Right atrium auricular region (tissue), 2 donors: ENCODE measurements at regions not wholly inside any gene's neighbourhood (a gene's known extent, or its start where the extent isn't known, plus 50 kb on each side); places are given as distances from the start of the nearest gene placed in this dataset.
A peak's percentile ranks its signal among the peaks of the same experiment; 100 is the strongest.
"Not testable (repeated sequence)": the region's sequence is repeated elsewhere in the genome, so short reads cannot be mapped to it uniquely, and the experiment has no call there.

ENCODE experiments used
- DNase-seq: peaks from one replicate; pipeline ENCODE4 v3.0.0-alpha.2; 2019; ENCODE audit warnings: low spot score
- H3K27ac ChIP-seq, 2 donors: fragments of 200-600 bp; sonication (generic); 1 replicate in 1 of 2; 2 replicates in 1 of 2; pipeline ENCODE4 v1.5.1; 2016 to 2019
- H3K27me3 ChIP-seq, 2 donors: fragments of 200-600 bp; sonication (generic); one replicate each; pipeline versions ENCODE4 v1.5.1 to v1.6.0; 2017 to 2019
- H3K36me3 ChIP-seq: fragments of 200-600 bp; sonication (generic); one replicate; pipeline ENCODE4 v1.5.1; 2016
- H3K4me1 ChIP-seq, 2 donors: fragments of 200-600 bp; sonication (generic); one replicate each; pipeline versions ENCODE4 v1.5.1 to v1.6.0; 2017 to 2019
- H3K4me3 ChIP-seq, 2 donors: fragments of 200-600 bp; sonication (generic); 1 replicate in 1 of 2; 2 replicates in 1 of 2; pipeline ENCODE4 v1.5.1; 2017 to 2019; ENCODE audit warnings: mild to moderate bottlenecking in 1 of 2, moderate library complexity in 1 of 2
- H3K9me3 ChIP-seq, 2 donors: fragments of 200-600 bp; sonication (generic); one replicate each; pipeline ENCODE4 v1.5.1; 2019
- TF ChIP-seq, protein P1 (sequence below), 2 donors: fragments of 200-600 bp; sonication (generic); IDR thresholded peaks; one replicate each; pipeline ENCODE4 v1.5.1; 2019; ENCODE audit warnings: antibody characterized with exemption in 2 of 2

DNA sequence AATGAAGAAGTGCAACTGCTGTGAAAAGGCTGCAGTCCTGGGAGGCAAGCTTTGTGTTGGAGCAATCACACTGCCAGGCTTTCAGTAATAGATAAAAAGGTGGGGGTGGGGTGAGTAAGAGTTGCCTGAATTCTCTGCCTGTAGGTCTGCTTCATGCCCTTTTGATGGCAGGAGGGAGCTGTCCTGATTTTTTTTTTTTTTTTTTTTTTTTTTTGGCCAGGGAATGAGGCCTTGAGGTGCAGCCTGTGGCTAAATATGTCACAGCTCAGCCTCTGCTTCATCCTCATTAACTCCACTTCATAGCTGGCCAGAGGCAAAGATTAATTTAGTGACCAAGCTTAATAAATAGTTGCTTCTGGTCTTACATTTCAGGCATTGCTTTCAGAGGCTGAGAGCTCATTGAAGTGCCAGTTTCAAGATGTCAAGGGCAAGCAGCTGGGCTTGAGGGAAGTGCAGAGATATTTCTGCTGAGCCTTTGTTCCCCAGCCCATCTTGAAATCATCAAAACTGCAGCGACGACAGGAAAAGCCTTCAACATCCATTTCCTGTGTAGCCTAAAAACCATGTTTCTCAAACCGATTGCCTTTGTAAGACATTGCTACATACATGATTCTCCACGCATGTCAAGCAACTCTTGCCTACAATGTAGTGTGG is 134.7 kb downstream of the MACIR start:
- H3K27ac ChIP-seq = peak overlapping the region in 1 of 2 donors; percentile 15
- DNase-seq = no peak
- H3K4me1 ChIP-seq = peaks cover 0 to 13% of the 10 kb centered on the region in 2 donors
- TF ChIP-seq, protein P1, sequence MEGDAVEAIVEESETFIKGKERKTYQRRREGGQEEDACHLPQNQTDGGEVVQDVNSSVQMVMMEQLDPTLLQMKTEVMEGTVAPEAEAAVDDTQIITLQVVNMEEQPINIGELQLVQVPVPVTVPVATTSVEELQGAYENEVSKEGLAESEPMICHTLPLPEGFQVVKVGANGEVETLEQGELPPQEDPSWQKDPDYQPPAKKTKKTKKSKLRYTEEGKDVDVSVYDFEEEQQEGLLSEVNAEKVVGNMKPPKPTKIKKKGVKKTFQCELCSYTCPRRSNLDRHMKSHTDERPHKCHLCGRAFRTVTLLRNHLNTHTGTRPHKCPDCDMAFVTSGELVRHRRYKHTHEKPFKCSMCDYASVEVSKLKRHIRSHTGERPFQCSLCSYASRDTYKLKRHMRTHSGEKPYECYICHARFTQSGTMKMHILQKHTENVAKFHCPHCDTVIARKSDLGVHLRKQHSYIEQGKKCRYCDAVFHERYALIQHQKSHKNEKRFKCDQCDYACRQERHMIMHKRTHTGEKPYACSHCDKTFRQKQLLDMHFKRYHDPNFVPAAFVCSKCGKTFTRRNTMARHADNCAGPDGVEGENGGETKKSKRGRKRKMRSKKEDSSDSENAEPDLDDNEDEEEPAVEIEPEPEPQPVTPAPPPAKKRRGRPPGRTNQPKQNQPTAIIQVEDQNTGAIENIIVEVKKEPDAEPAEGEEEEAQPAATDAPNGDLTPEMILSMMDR (IDR thresholded peaks at IDR 0.05) = no peak
- no peaks in the 10 kb centered on the region for H3K36me3 ChIP-seq
- H3K9me3 ChIP-seq = no peaks in the 10 kb centered on the region
- no peaks in the 10 kb centered on the region for H3K27me3 ChIP-seq
- H3K4me3 ChIP-seq = no peak overlapping the region

DNA sequence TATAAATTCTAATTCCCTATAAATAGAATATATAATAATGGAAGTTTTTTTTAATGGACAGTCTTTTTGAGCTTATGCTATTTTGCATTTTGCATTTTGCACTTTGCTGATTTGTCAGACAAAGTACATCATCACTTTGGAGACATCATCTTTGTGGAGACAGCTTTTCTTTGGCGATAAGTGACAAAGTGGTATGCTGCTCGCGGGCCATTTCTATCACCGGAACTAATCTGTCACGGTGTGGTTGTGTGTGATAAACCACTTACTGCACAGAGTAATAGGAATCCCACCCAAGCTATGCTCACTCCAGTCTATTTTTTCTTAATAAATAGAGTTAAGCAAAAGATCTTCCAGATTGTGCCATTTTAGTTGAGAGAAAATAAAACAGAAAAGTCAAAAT is 133.1 kb downstream of the MACIR start:
- no peaks in the 10 kb centered on the region for H3K36me3 ChIP-seq
- no peak overlapping the region for H3K4me3 ChIP-seq
- no peaks in the 10 kb centered on the region for H3K27me3 ChIP-seq
- no peaks in the 10 kb centered on the region for H3K9me3 ChIP-seq
- peaks cover 0 to 13% of the 10 kb centered on the region in 2 donors for H3K4me1 ChIP-seq
- TF ChIP-seq, protein P1 (IDR thresholded peaks at IDR 0.05) = no peak
- H3K27ac ChIP-seq = no peak overlapping the region
- no peak for DNase-seq

DNA sequence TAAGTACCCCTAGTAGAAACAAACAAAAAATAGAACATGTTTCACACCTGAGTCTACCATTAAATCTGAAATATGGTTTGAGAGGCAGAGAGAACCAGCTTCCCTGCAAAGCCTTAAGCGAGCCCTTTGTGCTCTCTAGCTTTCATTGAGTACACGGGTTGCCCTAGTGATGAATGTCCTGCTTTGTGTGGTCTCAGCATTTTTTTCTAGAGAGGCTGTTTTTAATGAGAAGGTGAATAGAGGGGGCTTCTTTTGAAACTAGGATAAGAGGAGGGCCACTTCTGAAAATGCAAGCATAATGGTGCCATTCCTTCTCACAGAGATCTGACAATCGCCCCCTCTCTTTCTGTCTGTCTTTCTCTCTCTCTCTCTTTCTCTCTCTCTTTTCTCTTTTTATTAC is 131.3 kb downstream of the MACIR start:
- Histone ChIP-seq H3K9me3 (no peaks in the 10 kb centered on the region), H3K27ac (no peak overlapping the region), H3K4me1 (peaks cover 0 to 13% of the 10 kb centered on the region in 2 donors), H3K27me3 (no peaks in the 10 kb centered on the region), H3K4me3 (no peak overlapping the region), H3K36me3 (no peaks in the 10 kb centered on the region)
- DNase-seq = no peak
- TF ChIP-seq, protein P1 (IDR thresholded peaks at IDR 0.05) = no peak

DNA sequence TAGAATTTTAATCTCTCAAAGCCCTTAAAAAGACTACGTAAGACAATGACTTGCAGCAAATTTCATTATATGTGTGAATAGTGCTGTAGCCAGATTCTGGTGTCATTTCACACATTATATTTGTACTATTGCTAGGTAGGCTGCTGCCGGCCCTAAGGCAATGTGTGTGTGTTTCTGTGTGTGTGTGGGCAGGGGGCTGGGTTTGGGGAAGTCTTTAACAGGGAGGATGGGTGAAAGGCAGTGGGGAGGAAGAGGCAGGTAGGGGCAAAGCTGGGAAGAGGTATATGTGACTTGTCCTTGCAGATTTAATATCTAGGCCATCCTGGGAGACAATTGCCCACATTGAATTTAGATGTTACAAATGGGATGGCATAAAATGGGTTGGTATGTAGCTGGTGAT is 130.8 kb downstream of the MACIR start:
- Histone ChIP-seq H3K27me3 (no peaks in the 10 kb centered on the region), H3K9me3 (no peaks in the 10 kb centered on the region), H3K4me3 (no peak overlapping the region), H3K36me3 (no peaks in the 10 kb centered on the region), H3K4me1 (peaks cover 0 to 12% of the 10 kb centered on the region in 2 donors), H3K27ac (no peak overlapping the region)
- TF ChIP-seq, protein P1 (IDR thresholded peaks at IDR 0.05) = no peak
- DNase-seq = no peak

DNA sequence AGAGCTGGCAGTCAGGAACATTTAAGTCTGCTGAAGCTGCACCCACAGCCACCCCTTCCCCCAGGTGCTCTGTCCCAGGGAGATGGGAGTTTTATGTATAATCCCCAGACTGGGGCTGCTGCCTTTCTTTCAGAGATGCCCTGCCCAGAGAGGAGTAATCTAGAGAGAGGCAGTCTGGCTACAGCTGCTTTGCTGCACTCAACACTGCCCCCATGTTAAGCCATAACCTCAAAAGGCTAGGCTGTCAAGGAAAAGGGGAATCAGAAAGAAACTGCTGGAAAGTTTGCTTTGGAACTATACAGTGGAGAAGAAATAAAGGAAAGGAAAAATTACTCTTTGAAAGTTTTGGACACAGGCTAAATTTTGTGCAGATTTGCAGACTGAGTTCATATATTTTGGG is 127.2 kb downstream of the MACIR start:
- Histone ChIP-seq H3K27ac (no peak overlapping the region), H3K36me3 (no peaks in the 10 kb centered on the region), H3K4me1 (no peaks in the 10 kb centered on the region), H3K9me3 (no peaks in the 10 kb centered on the region), H3K4me3 (no peak overlapping the region), H3K27me3 (no peaks in the 10 kb centered on the region)
- DNase-seq = no peak
- TF ChIP-seq, protein P1 (IDR thresholded peaks at IDR 0.05) = no peak

DNA sequence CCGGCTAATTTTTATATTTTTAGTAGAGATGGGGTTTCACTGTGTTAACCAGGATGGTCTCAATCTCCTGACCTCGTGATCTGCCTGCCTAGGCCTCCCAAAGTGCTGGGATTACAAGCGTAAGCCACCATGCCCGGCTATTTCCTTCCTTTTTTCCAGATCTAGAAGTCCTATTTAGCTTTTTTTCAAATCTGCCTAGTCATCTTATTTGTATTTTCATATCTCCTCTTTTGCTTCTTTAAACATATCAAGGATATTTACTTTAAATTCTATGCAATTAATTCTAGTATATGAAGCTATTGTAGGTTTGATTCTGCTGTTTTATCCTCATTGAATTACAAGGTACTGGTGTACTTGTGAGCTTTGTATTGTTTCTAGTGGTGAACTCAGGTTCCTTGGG is 119.1 kb downstream of the MACIR start:
- H3K4me3 ChIP-seq, DNase-seq, H3K9me3 ChIP-seq, H3K36me3 ChIP-seq, H3K4me1 ChIP-seq, H3K27ac ChIP-seq, H3K27me3 ChIP-seq: not testable (repeated sequence)
